RWPE2 (cell line): ENCODE measurements at regions not wholly inside any gene's neighbourhood (a gene's known extent, or its start where the extent isn't known, plus 50 kb on each side); places are given as distances from the start of the nearest gene placed in this dataset.

Experiments used
- ATAC-seq: fragments of 200-7000 bp; cut with Tn5 transposase; 3 replicates; pipeline ENCODE4 v1.9.1; 2021; ENCODE audit warnings: low read depth
- DNase-seq: peaks from one replicate; pipeline ENCODE4 v3.0.0-alpha.2; 2020; ENCODE audit warnings: low spot score
- H3K27ac ChIP-seq: fragments of 450-650 bp; 2 replicates; pipeline ENCODE4 v1.5.1; 2017; ENCODE audit warnings: mild to moderate bottlenecking; ENCODE audit not compliant: poor library complexity, severe bottlenecking
- H3K27me3 ChIP-seq: fragments of 250-450 bp; sonication (Bioruptor Pico); 2 replicates; pipeline ENCODE4 v1.5.1; 2021; ENCODE audit warnings: mild to moderate bottlenecking, moderate library complexity; ENCODE audit not compliant: insufficient read depth, poor library complexity, severe bottlenecking
- H3K36me3 ChIP-seq: fragments of 250-450 bp; sonication (Bioruptor Pico); 2 replicates; pipeline ENCODE4 v1.5.1; 2020; ENCODE audit warnings: low read depth, mild to moderate bottlenecking, moderate library complexity
- H3K4me1 ChIP-seq: fragments of 250-450 bp; sonication (Bioruptor Pico); 2 replicates; pipeline ENCODE4 v1.5.1; 2021; ENCODE audit warnings: mild to moderate bottlenecking, moderate library complexity; ENCODE audit not compliant: insufficient read depth, poor library complexity, severe bottlenecking
- H3K4me3 ChIP-seq: fragments of 250-450 bp; sonication (Bioruptor Pico); 2 replicates; pipeline ENCODE4 v1.5.1; 2021; ENCODE audit warnings: mild to moderate bottlenecking, moderate library complexity; ENCODE audit not compliant: severe bottlenecking
- H3K9me3 ChIP-seq: fragments of 250-450 bp; sonication (Bioruptor Pico); 2 replicates; pipeline ENCODE4 v1.5.1; 2021; ENCODE audit warnings: mild to moderate bottlenecking, moderate library complexity; ENCODE audit not compliant: severe bottlenecking
- CTCF ChIP-seq: fragments of 450-650 bp; IDR thresholded peaks from one replicate; pipeline ENCODE4 v1.5.1; 2017; ENCODE audit warnings: mild to moderate bottlenecking, moderate library complexity; ENCODE audit not compliant: poor library complexity, severe bottlenecking

GRCh38 chr14:37720131-37720530 lies 124.7 kb downstream of the TTC6 start:
- TF ChIP-seq CTCF, result no peak
- no peaks in the 10 kb centered on the region for H3K27me3 ChIP-seq
- H3K4me3 ChIP-seq, result no peak overlapping the region
- no peak for ATAC-seq
- DNase-seq, result no peak
- H3K9me3 ChIP-seq, result no peaks in the 10 kb centered on the region
- H3K36me3 ChIP-seq, result no peaks in the 10 kb centered on the region
- peaks cover 4% of the 10 kb centered on the region for H3K4me1 ChIP-seq
- no peak overlapping the region for H3K27ac ChIP-seq

GRCh38 chr14:37721976-37722659 lies 126.7 kb downstream of the TTC6 start:
- H3K9me3 ChIP-seq, result no peaks in the 10 kb centered on the region
- no peak overlapping the region for H3K4me3 ChIP-seq
- no peak for TF ChIP-seq CTCF
- ATAC-seq, result peak; percentile 80
- H3K27ac ChIP-seq, result no peak overlapping the region
- H3K4me1 ChIP-seq, result peaks cover 4% of the 10 kb centered on the region
- no peaks in the 10 kb centered on the region for H3K27me3 ChIP-seq
- no peak for DNase-seq
- H3K36me3 ChIP-seq, result no peaks in the 10 kb centered on the region

GRCh38 chr14:37723515-37723914 lies 128.1 kb downstream of the TTC6 start:
- Histone ChIP-seq H3K27me3 (no peaks in the 10 kb centered on the region), H3K4me3 (no peak overlapping the region), H3K27ac (no peak overlapping the region), H3K9me3 (no peaks in the 10 kb centered on the region), H3K4me1 (peaks cover 4% of the 10 kb centered on the region), H3K36me3 (no peaks in the 10 kb centered on the region)
- ATAC-seq (no peak), DNase-seq (no peak)
- no peak for TF ChIP-seq CTCF

- Histone ChIP-seq H3K4me1 (peaks cover 4% of the 10 kb centered on the region), H3K27me3 (no peaks in the 10 kb centered on the region), H3K4me3 (no peak overlapping the region), H3K27ac (no peak overlapping the region), H3K36me3 (no peaks in the 10 kb centered on the region), H3K9me3 (no peaks in the 10 kb centered on the region)
- DNase-seq, result no peak
- no peak for TF ChIP-seq CTCF
- no peak for ATAC-seq
Observed at GRCh38 chr14:37726708-37727107, 131.3 kb downstream of the TTC6 start.

GRCh38 chr14:37729218-37729617 lies 133.8 kb downstream of the TTC6 start:
- no peak for TF ChIP-seq CTCF
- Histone ChIP-seq H3K4me1 (no peaks in the 10 kb centered on the region), H3K36me3 (no peaks in the 10 kb centered on the region), H3K27ac (no peak overlapping the region), H3K27me3 (no peaks in the 10 kb centered on the region), H3K9me3 (no peaks in the 10 kb centered on the region), H3K4me3 (no peak overlapping the region)
- DNase-seq (no peak), ATAC-seq (no peak)
